H1 (cell line): ENCODE measurements at regions not wholly inside any gene's neighbourhood (a gene's known extent, or its start where the extent isn't known, plus 50 kb on each side); places are given as distances from the start of the nearest gene placed in this dataset.

Experiments used
- CTCF ChIA-PET: fragments of 300-600 bp; sonication (Branson Sonifier 250); formaldehyde crosslinking; loops from one replicate; lab custom pipeline; 2021; ENCODE audit not compliant: partially characterized antibody; lab: Charles Lee
- POLR2A ChIA-PET: fragments of 300-600 bp; sonication (Branson Sonifier 250); formaldehyde crosslinking; loops from one replicate; lab custom pipeline; 2021; ENCODE audit warnings: inconsistent platforms; ENCODE audit not compliant: partially characterized antibody; lab: Charles Lee
- DNase-seq, 2 experiments: peaks; one replicate each; pipeline versions ENCODE4 v3.0.0 to v3.0.0-alpha.2; 2010 to 2022; ENCODE audit warnings: low spot score in 2 of 2, low read depth in 1 of 2, mixed read lengths in 1 of 2
- FAIRE-seq: peaks from 2 replicates; lab custom pipeline; 2011; peaks lifted over from hg19 to GRCh38; lab: Jason Lieb, UNC
- H2AFZ ChIP-seq: 2 replicates; pipeline ENCODE4 v1.8.1; 2012; ENCODE audit warnings: low read length, inconsistent platforms
- H2AK5ac ChIP-seq: 2 replicates; pipeline ENCODE4 v1.6.1; 2013; ENCODE audit warnings: low read depth, low read length
- H2BK120ac ChIP-seq: replicated peaks from 2 replicates; pipeline ENCODE3; 2013; ENCODE audit warnings: low read depth, low read length, inconsistent platforms
- H2BK12ac ChIP-seq: 2 replicates; pipeline ENCODE4 v1.6.1; 2013; ENCODE audit warnings: low read depth, low read length
- H2BK15ac ChIP-seq: 2 replicates; pipeline ENCODE4 v1.6.1; 2013; ENCODE audit warnings: low read length
- H2BK20ac ChIP-seq: 2 replicates; pipeline ENCODE4 v1.6.1; 2013; ENCODE audit warnings: low read length
- H2BK5ac ChIP-seq: 2 replicates; pipeline ENCODE4 v1.6.1; 2013; ENCODE audit warnings: low read depth, low read length
- H3K14ac ChIP-seq: 2 replicates; pipeline ENCODE4 v1.6.1; 2013; ENCODE audit warnings: inconsistent platforms; ENCODE audit not compliant: insufficient read length
- H3K18ac ChIP-seq: 2 replicates; pipeline ENCODE4 v1.6.1; 2013; ENCODE audit warnings: low read length; ENCODE audit errors: extremely low read depth
- H3K23ac ChIP-seq: 2 replicates; pipeline ENCODE4 v1.6.1; 2013; ENCODE audit warnings: inconsistent platforms; ENCODE audit not compliant: insufficient read length
- H3K23me2 ChIP-seq: 2 replicates; pipeline ENCODE4 v1.6.1; 2013; ENCODE audit warnings: low read depth, low read length
- H3K27ac ChIP-seq: 2 replicates; pipeline ENCODE4 v1.6.1; 2011; ENCODE audit warnings: low read depth, low read length, inconsistent platforms
- H3K27me3 ChIP-seq, 4 experiments: replicated peaks in 1 of 4; 1 replicate in 1 of 4; 2 replicates in 3 of 4; pipeline versions ENCODE4 v1.6.1 to v1.8.1; 2011 to 2013; ENCODE audit warnings: low read length in 3 of 4, mild to moderate bottlenecking in 3 of 4, inconsistent platforms in 2 of 4, mixed read lengths in 2 of 4, moderate library complexity in 1 of 4; ENCODE audit not compliant: control insufficient read depth in 3 of 4, insufficient read depth in 3 of 4; ENCODE audit errors: extremely low read depth in 1 of 4
- H3K36me3 ChIP-seq, 4 experiments: 2 replicates each; pipeline versions ENCODE4 v1.6.1 to v1.8.1; 2011 to 2013; ENCODE audit warnings: mild to moderate bottlenecking in 4 of 4, low read length in 3 of 4, moderate library complexity in 2 of 4, control low read depth in 1 of 4, inconsistent platforms in 1 of 4; ENCODE audit not compliant: insufficient read depth in 4 of 4, control insufficient read depth in 2 of 4
- H3K4ac ChIP-seq: replicated peaks from 2 replicates; pipeline ENCODE3; 2013; ENCODE audit warnings: low read length, low read depth, mixed read lengths, inconsistent platforms; ENCODE audit not compliant: insufficient read length
- H3K4me1 ChIP-seq, 4 experiments: replicated peaks in 1 of 4; 1 replicate in 1 of 4; 2 replicates in 3 of 4; pipeline versions ENCODE4 v1.6.1 to v1.8.1; 2011 to 2013; ENCODE audit warnings: low read length in 3 of 4, inconsistent platforms in 2 of 4, mixed read lengths in 1 of 4; ENCODE audit not compliant: insufficient read depth in 4 of 4, control insufficient read depth in 3 of 4
- H3K4me2 ChIP-seq, 2 experiments: 2 replicates each; pipeline versions ENCODE4 v1.6.1 to v1.8.1; 2011 to 2013; ENCODE audit warnings: low read depth in 2 of 2, low read length in 2 of 2, control low read depth in 1 of 2, inconsistent platforms in 1 of 2, mild to moderate bottlenecking in 1 of 2; ENCODE audit not compliant: insufficient read depth in 1 of 2
- H3K4me3 ChIP-seq, 4 experiments: fragments of 200-600, 300-600 bp in 1 of 4; sonication (generic), shearing (Covaris generic), sonication (Bioruptor Twin) in 1 of 4; 2 replicates each; pipeline versions ENCODE4 v1.5.1 to v1.8.1; 2011 to 2016; ENCODE audit warnings: low read length in 4 of 4, low read depth in 3 of 4, control low read depth in 2 of 4, inconsistent platforms in 2 of 4, mild to moderate bottlenecking in 2 of 4, mixed read lengths in 1 of 4, moderate library complexity in 1 of 4; ENCODE audit not compliant: insufficient read depth in 2 of 4; ENCODE audit errors: extremely low read depth in 1 of 4
- H3K56ac ChIP-seq: replicated peaks from 2 replicates; pipeline ENCODE3; 2013; ENCODE audit warnings: low read depth, mild to moderate bottlenecking, mixed read lengths, low read length, inconsistent platforms; ENCODE audit not compliant: insufficient read length
- H3K79me1 ChIP-seq: 2 replicates; pipeline ENCODE4 v1.6.1; 2013; ENCODE audit warnings: low read depth, low read length, control low read depth
- H3K79me2 ChIP-seq, 2 experiments: 2 replicates each; pipeline versions ENCODE4 v1.6.1 to v1.8.1; 2012 to 2013; ENCODE audit warnings: low read length in 2 of 2, mild to moderate bottlenecking in 2 of 2, inconsistent platforms in 1 of 2; ENCODE audit not compliant: insufficient read depth in 2 of 2, control insufficient read depth in 1 of 2
- H3K9ac ChIP-seq, 4 experiments: replicated peaks in 1 of 4; 1 replicate in 1 of 4; 2 replicates in 3 of 4; pipeline versions ENCODE4 v1.6.1 to v1.8.1; 2011 to 2013; ENCODE audit warnings: low read depth in 3 of 4, low read length in 3 of 4, control low read depth in 2 of 4, mild to moderate bottlenecking in 2 of 4, moderate library complexity in 2 of 4, inconsistent platforms in 1 of 4; ENCODE audit errors: extremely low read depth in 1 of 4
- H3K9me3 ChIP-seq, 2 experiments: 2 replicates each; pipeline versions ENCODE4 v1.6.1 to v1.8.1; 2012 to 2013; ENCODE audit warnings: mild to moderate bottlenecking in 2 of 2, moderate library complexity in 2 of 2, control low read depth in 1 of 2, inconsistent platforms in 1 of 2, low read depth in 1 of 2, low read length in 1 of 2, mixed read lengths in 1 of 2; ENCODE audit not compliant: insufficient read depth in 2 of 2
- H4K20me1 ChIP-seq, 2 experiments: replicated peaks in 1 of 2; 2 replicates each; pipeline versions ENCODE3 to v1.8.1; 2011 to 2013; ENCODE audit warnings: inconsistent platforms in 2 of 2, low read length in 2 of 2, mild to moderate bottlenecking in 1 of 2; ENCODE audit not compliant: insufficient read depth in 2 of 2, control insufficient read depth in 1 of 2
- H4K5ac ChIP-seq: 2 replicates; pipeline ENCODE4 v1.6.1; 2013; ENCODE audit warnings: low read length, low read depth, mixed read lengths, inconsistent platforms; ENCODE audit not compliant: insufficient read length
- H4K8ac ChIP-seq: 2 replicates; pipeline ENCODE4 v1.8.0; 2013; ENCODE audit warnings: mild to moderate bottlenecking, moderate library complexity, low read length, inconsistent platforms; ENCODE audit not compliant: insufficient read depth; ENCODE audit errors: extremely low read depth
- H4K91ac ChIP-seq: replicated peaks from 2 replicates; pipeline ENCODE3; 2013; ENCODE audit warnings: low read length, mixed read lengths, inconsistent platforms; ENCODE audit not compliant: insufficient read length
- HDAC2 ChIP-seq, 2 experiments: fragments of 300-600 bp in 1 of 2; sonication (generic) in 1 of 2; IDR thresholded peaks; 2 replicates each; pipeline ENCODE4 v1.6.1; 2011 to 2012; ENCODE audit warnings: low read depth in 2 of 2, low read length in 2 of 2, mild to moderate bottlenecking in 2 of 2, moderate library complexity in 2 of 2, borderline replicate concordance in 1 of 2, inconsistent platforms in 1 of 2
- HDAC6 ChIP-seq: IDR thresholded peaks from one replicate; pipeline ENCODE4 v1.7.1; 2012; ENCODE audit warnings: low read depth, mild to moderate bottlenecking, inconsistent platforms, low read length, moderate library complexity
- JUN ChIP-seq: IDR thresholded peaks from 2 replicates; pipeline ENCODE4 v1.6.1; 2011; ENCODE audit warnings: low read depth, mild to moderate bottlenecking, improper control_type of control experiment, low read length
- KDM5A ChIP-seq: fragments of 200-600 bp; IDR thresholded peaks from 2 replicates; pipeline ENCODE4 v1.7.1; 2012; ENCODE audit warnings: mild to moderate bottlenecking, low read length, inconsistent platforms, mixed read lengths
- POLR2A ChIP-seq, 2 experiments: IDR thresholded peaks; 1 replicate in 1 of 2; 2 replicates in 1 of 2; pipeline ENCODE4 v1.6.1; 2011; ENCODE audit warnings: low read depth in 2 of 2, low read length in 2 of 2, mild to moderate bottlenecking in 2 of 2; ENCODE audit errors: control extremely low read depth in 1 of 2
- POLR2AphosphoS5 ChIP-seq: IDR thresholded peaks from 2 replicates; pipeline ENCODE4 v1.6.1; 2011; ENCODE audit warnings: low read depth, low read length
- POU5F1 ChIP-seq: IDR thresholded peaks from 2 replicates; pipeline ENCODE4 v1.6.1; 2011; ENCODE audit warnings: low read depth, mild to moderate bottlenecking, low read length, moderate library complexity
- RBBP5 ChIP-seq: IDR thresholded peaks from 2 replicates; pipeline ENCODE4 v1.7.1; 2012; ENCODE audit warnings: low read depth, mild to moderate bottlenecking, inconsistent platforms, low read length, moderate library complexity, borderline replicate concordance
- SAP30 ChIP-seq: fragments of 300-600 bp; sonication (generic); IDR thresholded peaks from 2 replicates; pipeline ENCODE4 v1.7.1; 2012; ENCODE audit warnings: low read length, moderate library complexity, mild to moderate bottlenecking, inconsistent platforms; ENCODE audit not compliant: insufficient read depth, insufficient replicate concordance
- SIN3A ChIP-seq, 2 experiments: IDR thresholded peaks in 1 of 2; conservative IDR thresholded peaks in 1 of 2; 2 replicates each; pipeline ENCODE4 v1.6.1; 2011 to 2012; ENCODE audit warnings: low read length in 2 of 2, improper control_type of control experiment in 1 of 2, low read depth in 1 of 2, mild to moderate bottlenecking in 1 of 2
- SP1 ChIP-seq: IDR thresholded peaks from 2 replicates; pipeline ENCODE4 v1.6.1; 2011; ENCODE audit warnings: low read depth, low read length
- SP2 ChIP-seq: IDR thresholded peaks from 2 replicates; pipeline ENCODE4 v1.6.1; 2012; ENCODE audit warnings: mild to moderate bottlenecking, low read length, inconsistent platforms
- TAF1 ChIP-seq: IDR thresholded peaks from 2 replicates; pipeline ENCODE4 v1.6.1; 2011; ENCODE audit warnings: mild to moderate bottlenecking, low read depth, low read length
- WGBS, 2 experiments: shearing (Covaris generic) in 1 of 2; methylation state at CpG; one replicate each; pipeline versions ENCODE4 v1.1.6 to v1.1.7; 2013 to 2015; ENCODE audit warnings: low lambda C conversion rate in 2 of 2, mixed read lengths in 2 of 2, inconsistent platforms in 1 of 2, low coverage in 1 of 2, missing lambda C conversion rate in 1 of 2; ENCODE audit not compliant: insufficient replicate concordance in 2 of 2, insufficient coverage in 1 of 2, insufficient read length in 1 of 2; ENCODE audit errors: extremely low coverage in 1 of 2, missing lambda C conversion rate in 1 of 2; 5-methylcytosine and 5-hydroxymethylcytosine counted together

- Histone ChIP-seq H2AFZ (no peak overlapping the region), H3K4me1 (no peaks in the 10 kb centered on the region), H3K9ac (no peak overlapping the region), H3K79me1 (no peaks in the 10 kb centered on the region), H2BK20ac (no peak overlapping the region), H3K4ac (no peak overlapping the region), H4K8ac (no peak overlapping the region), H3K23me2 (no peaks in the 10 kb centered on the region), H2AK5ac (no peak overlapping the region), H3K4me2 (no peak overlapping the region), H3K36me3 (no peaks in the 10 kb centered on the region), H2BK120ac (no peak overlapping the region), H3K23ac (no peak overlapping the region), H2BK5ac (no peak overlapping the region), H3K4me3 (no peak overlapping the region), H3K9me3 (0 out of 4 replicates have a peak, but pooled peaks cover 0 to 4% of the 10 kb centered on the region in 2 experiments), H3K18ac (no peak overlapping the region), H3K27ac (no peak overlapping the region), H4K91ac (no peak overlapping the region), H3K27me3 (no peaks in the 10 kb centered on the region), H2BK15ac (no peak overlapping the region), H4K5ac (no peak overlapping the region), H4K20me1 (no peaks in the 10 kb centered on the region), H2BK12ac (no peak overlapping the region), H3K14ac (no peak overlapping the region)
- CTCF ChIA-PET, result interaction anchor here (1.4 to 2.1 kb wide), 2 partner anchors 9 to 14 kb away, joined by 3 to 14 read pairs; no protein-coding TSS in a partner anchor
- DNase-seq, result no peak
- no peak for FAIRE-seq
- TF ChIP-seq SIN3A (conservative IDR thresholded peaks at IDR 0.05 in 1 of 2, IDR thresholded peaks at IDR 0.05 in 1 of 2; ENCODE audit: low read depth in 1 of 2, low read length in 2 of 2) (no peak), TAF1 (no peak), RBBP5 (no peak), POLR2AphosphoS5 (no peak), HDAC6 (no peak), SAP30 (no peak), HDAC2 (IDR thresholded peaks at IDR 0.05; ENCODE audit: borderline replicate concordance in 1 of 2, low read depth in 2 of 2, low read length in 2 of 2) (no peak), POU5F1 (no peak), JUN (no peak), SP2 (no peak), POLR2A (IDR thresholded peaks at IDR 0.05; ENCODE audit: control extremely low read depth in 1 of 2, low read depth in 2 of 2, low read length in 2 of 2) (no peak), SP1 (no peak), KDM5A (no peak)
- TF ChIP-seq, all 59 proteins: peak for 0
- Histone ChIP-seq H3K79me2 (no peaks in the 10 kb centered on the region), H3K56ac (no peak overlapping the region)
- POLR2A ChIA-PET, result no interaction called here
- WGBS, 2 experiments, result 88% methylated on average over 2 of the region's 2 CpGs; no CpG with 5 or more reads in 1 of the 2 experiments
Measured at GRCh38 chr6:88483424-88483823, 317.3 kb upstream of the CNR1 start.
